H1 (cell line): ENCODE measurements at regions not wholly inside any gene's neighbourhood (a gene's known extent, or its start where the extent isn't known, plus 50 kb on each side); places are given as distances from the start of the nearest gene placed in this dataset.

Experiments used
- CTCF ChIA-PET: fragments of 300-600 bp; sonication (Branson Sonifier 250); formaldehyde crosslinking; loops from one replicate; lab custom pipeline; 2021; ENCODE audit not compliant: partially characterized antibody; lab: Charles Lee
- POLR2A ChIA-PET: fragments of 300-600 bp; sonication (Branson Sonifier 250); formaldehyde crosslinking; loops from one replicate; lab custom pipeline; 2021; ENCODE audit warnings: inconsistent platforms; ENCODE audit not compliant: partially characterized antibody; lab: Charles Lee
- DNase-seq, 2 experiments: peaks; one replicate each; pipeline versions ENCODE4 v3.0.0 to v3.0.0-alpha.2; 2010 to 2022; ENCODE audit warnings: low spot score in 2 of 2, low read depth in 1 of 2, mixed read lengths in 1 of 2
- FAIRE-seq: peaks from 2 replicates; lab custom pipeline; 2011; peaks lifted over from hg19 to GRCh38; lab: Jason Lieb, UNC
- H2AFZ ChIP-seq: 2 replicates; pipeline ENCODE4 v1.8.1; 2012; ENCODE audit warnings: low read length, inconsistent platforms
- H2AK5ac ChIP-seq: 2 replicates; pipeline ENCODE4 v1.6.1; 2013; ENCODE audit warnings: low read depth, low read length
- H2BK120ac ChIP-seq: replicated peaks from 2 replicates; pipeline ENCODE3; 2013; ENCODE audit warnings: low read depth, low read length, inconsistent platforms
- H2BK12ac ChIP-seq: 2 replicates; pipeline ENCODE4 v1.6.1; 2013; ENCODE audit warnings: low read depth, low read length
- H2BK15ac ChIP-seq: 2 replicates; pipeline ENCODE4 v1.6.1; 2013; ENCODE audit warnings: low read length
- H2BK20ac ChIP-seq: 2 replicates; pipeline ENCODE4 v1.6.1; 2013; ENCODE audit warnings: low read length
- H2BK5ac ChIP-seq: 2 replicates; pipeline ENCODE4 v1.6.1; 2013; ENCODE audit warnings: low read depth, low read length
- H3K14ac ChIP-seq: 2 replicates; pipeline ENCODE4 v1.6.1; 2013; ENCODE audit warnings: inconsistent platforms; ENCODE audit not compliant: insufficient read length
- H3K18ac ChIP-seq: 2 replicates; pipeline ENCODE4 v1.6.1; 2013; ENCODE audit warnings: low read length; ENCODE audit errors: extremely low read depth
- H3K23ac ChIP-seq: 2 replicates; pipeline ENCODE4 v1.6.1; 2013; ENCODE audit warnings: inconsistent platforms; ENCODE audit not compliant: insufficient read length
- H3K23me2 ChIP-seq: 2 replicates; pipeline ENCODE4 v1.6.1; 2013; ENCODE audit warnings: low read depth, low read length
- H3K27ac ChIP-seq: 2 replicates; pipeline ENCODE4 v1.6.1; 2011; ENCODE audit warnings: low read depth, low read length, inconsistent platforms
- H3K27me3 ChIP-seq, 4 experiments: replicated peaks in 1 of 4; 1 replicate in 1 of 4; 2 replicates in 3 of 4; pipeline versions ENCODE4 v1.6.1 to v1.8.1; 2011 to 2013; ENCODE audit warnings: low read length in 3 of 4, mild to moderate bottlenecking in 3 of 4, inconsistent platforms in 2 of 4, mixed read lengths in 2 of 4, moderate library complexity in 1 of 4; ENCODE audit not compliant: control insufficient read depth in 3 of 4, insufficient read depth in 3 of 4; ENCODE audit errors: extremely low read depth in 1 of 4
- H3K36me3 ChIP-seq, 4 experiments: 2 replicates each; pipeline versions ENCODE4 v1.6.1 to v1.8.1; 2011 to 2013; ENCODE audit warnings: mild to moderate bottlenecking in 4 of 4, low read length in 3 of 4, moderate library complexity in 2 of 4, control low read depth in 1 of 4, inconsistent platforms in 1 of 4; ENCODE audit not compliant: insufficient read depth in 4 of 4, control insufficient read depth in 2 of 4
- H3K4ac ChIP-seq: replicated peaks from 2 replicates; pipeline ENCODE3; 2013; ENCODE audit warnings: low read length, low read depth, mixed read lengths, inconsistent platforms; ENCODE audit not compliant: insufficient read length
- H3K4me1 ChIP-seq, 4 experiments: replicated peaks in 1 of 4; 1 replicate in 1 of 4; 2 replicates in 3 of 4; pipeline versions ENCODE4 v1.6.1 to v1.8.1; 2011 to 2013; ENCODE audit warnings: low read length in 3 of 4, inconsistent platforms in 2 of 4, mixed read lengths in 1 of 4; ENCODE audit not compliant: insufficient read depth in 4 of 4, control insufficient read depth in 3 of 4
- H3K4me2 ChIP-seq, 2 experiments: 2 replicates each; pipeline versions ENCODE4 v1.6.1 to v1.8.1; 2011 to 2013; ENCODE audit warnings: low read depth in 2 of 2, low read length in 2 of 2, control low read depth in 1 of 2, inconsistent platforms in 1 of 2, mild to moderate bottlenecking in 1 of 2; ENCODE audit not compliant: insufficient read depth in 1 of 2
- H3K4me3 ChIP-seq, 4 experiments: fragments of 200-600, 300-600 bp in 1 of 4; sonication (generic), shearing (Covaris generic), sonication (Bioruptor Twin) in 1 of 4; 2 replicates each; pipeline versions ENCODE4 v1.5.1 to v1.8.1; 2011 to 2016; ENCODE audit warnings: low read length in 4 of 4, low read depth in 3 of 4, control low read depth in 2 of 4, inconsistent platforms in 2 of 4, mild to moderate bottlenecking in 2 of 4, mixed read lengths in 1 of 4, moderate library complexity in 1 of 4; ENCODE audit not compliant: insufficient read depth in 2 of 4; ENCODE audit errors: extremely low read depth in 1 of 4
- H3K56ac ChIP-seq: replicated peaks from 2 replicates; pipeline ENCODE3; 2013; ENCODE audit warnings: low read depth, mild to moderate bottlenecking, mixed read lengths, low read length, inconsistent platforms; ENCODE audit not compliant: insufficient read length
- H3K79me1 ChIP-seq: 2 replicates; pipeline ENCODE4 v1.6.1; 2013; ENCODE audit warnings: low read depth, low read length, control low read depth
- H3K79me2 ChIP-seq, 2 experiments: 2 replicates each; pipeline versions ENCODE4 v1.6.1 to v1.8.1; 2012 to 2013; ENCODE audit warnings: low read length in 2 of 2, mild to moderate bottlenecking in 2 of 2, inconsistent platforms in 1 of 2; ENCODE audit not compliant: insufficient read depth in 2 of 2, control insufficient read depth in 1 of 2
- H3K9ac ChIP-seq, 4 experiments: replicated peaks in 1 of 4; 1 replicate in 1 of 4; 2 replicates in 3 of 4; pipeline versions ENCODE4 v1.6.1 to v1.8.1; 2011 to 2013; ENCODE audit warnings: low read depth in 3 of 4, low read length in 3 of 4, control low read depth in 2 of 4, mild to moderate bottlenecking in 2 of 4, moderate library complexity in 2 of 4, inconsistent platforms in 1 of 4; ENCODE audit errors: extremely low read depth in 1 of 4
- H3K9me3 ChIP-seq, 2 experiments: 2 replicates each; pipeline versions ENCODE4 v1.6.1 to v1.8.1; 2012 to 2013; ENCODE audit warnings: mild to moderate bottlenecking in 2 of 2, moderate library complexity in 2 of 2, control low read depth in 1 of 2, inconsistent platforms in 1 of 2, low read depth in 1 of 2, low read length in 1 of 2, mixed read lengths in 1 of 2; ENCODE audit not compliant: insufficient read depth in 2 of 2
- H4K20me1 ChIP-seq, 2 experiments: replicated peaks in 1 of 2; 2 replicates each; pipeline versions ENCODE3 to v1.8.1; 2011 to 2013; ENCODE audit warnings: inconsistent platforms in 2 of 2, low read length in 2 of 2, mild to moderate bottlenecking in 1 of 2; ENCODE audit not compliant: insufficient read depth in 2 of 2, control insufficient read depth in 1 of 2
- H4K5ac ChIP-seq: 2 replicates; pipeline ENCODE4 v1.6.1; 2013; ENCODE audit warnings: low read length, low read depth, mixed read lengths, inconsistent platforms; ENCODE audit not compliant: insufficient read length
- H4K8ac ChIP-seq: 2 replicates; pipeline ENCODE4 v1.8.0; 2013; ENCODE audit warnings: mild to moderate bottlenecking, moderate library complexity, low read length, inconsistent platforms; ENCODE audit not compliant: insufficient read depth; ENCODE audit errors: extremely low read depth
- H4K91ac ChIP-seq: replicated peaks from 2 replicates; pipeline ENCODE3; 2013; ENCODE audit warnings: low read length, mixed read lengths, inconsistent platforms; ENCODE audit not compliant: insufficient read length
- BACH1 ChIP-seq: IDR thresholded peaks from 2 replicates; pipeline ENCODE4 v1.6.1; 2012; ENCODE audit warnings: low read length, improper control_type of control experiment
- CBX5 ChIP-seq: fragments of 300-800, 300-1000 bp; sonication (generic); IDR thresholded peaks from 2 replicates; pipeline ENCODE4 v1.7.1; 2016; ENCODE audit warnings: antibody characterized with exemption, low read length, low read depth
- CTBP2 ChIP-seq: IDR thresholded peaks from 2 replicates; pipeline ENCODE4 v1.7.0; 2011; ENCODE audit warnings: borderline replicate concordance, mild to moderate bottlenecking, moderate library complexity, mixed read lengths, low read length; ENCODE audit not compliant: insufficient read depth, insufficient read length
- EP300 ChIP-seq, 2 experiments: IDR thresholded peaks; 1 replicate in 1 of 2; 2 replicates in 1 of 2; pipeline ENCODE4 v1.6.1; 2011 to 2012; ENCODE audit warnings: low read depth in 2 of 2, low read length in 2 of 2, mild to moderate bottlenecking in 2 of 2, borderline replicate concordance in 1 of 2, inconsistent platforms in 1 of 2, moderate library complexity in 1 of 2
- NANOG ChIP-seq: IDR thresholded peaks from 2 replicates; pipeline ENCODE4 v1.6.1; 2011; ENCODE audit warnings: low read length, low read depth, mild to moderate bottlenecking, inconsistent platforms; ENCODE audit not compliant: insufficient read depth, poor library complexity, severe bottlenecking
- PHF8 ChIP-seq: fragments of 200-600 bp; sonication (generic); conservative IDR thresholded peaks from 2 replicates; pipeline ENCODE4 v1.7.1; 2012; ENCODE audit warnings: low read depth, mild to moderate bottlenecking, inconsistent platforms, low read length, moderate library complexity
- POU5F1 ChIP-seq: IDR thresholded peaks from 2 replicates; pipeline ENCODE4 v1.6.1; 2011; ENCODE audit warnings: low read depth, mild to moderate bottlenecking, low read length, moderate library complexity
- RAD21 ChIP-seq, 2 experiments: IDR thresholded peaks in 1 of 2; conservative IDR thresholded peaks in 1 of 2; 2 replicates each; pipeline ENCODE4 v1.6.1; 2011; ENCODE audit warnings: low read depth in 2 of 2, low read length in 2 of 2, improper control_type of control experiment in 1 of 2, inconsistent platforms in 1 of 2, mild to moderate bottlenecking in 1 of 2, moderate library complexity in 1 of 2
- RNF2 ChIP-seq: fragments of 200-900, 300-1000 bp; sonication (generic); IDR thresholded peaks from 2 replicates; pipeline ENCODE4 v1.7.1; 2016; ENCODE audit warnings: borderline replicate concordance, low read depth, mild to moderate bottlenecking, antibody characterized with exemption, low read length; ENCODE audit not compliant: poor library complexity, severe bottlenecking; ENCODE audit errors: missing control alignments
- SAP30 ChIP-seq: fragments of 300-600 bp; sonication (generic); IDR thresholded peaks from 2 replicates; pipeline ENCODE4 v1.7.1; 2012; ENCODE audit warnings: low read length, moderate library complexity, mild to moderate bottlenecking, inconsistent platforms; ENCODE audit not compliant: insufficient read depth, insufficient replicate concordance
- SIX5 ChIP-seq: IDR thresholded peaks from 2 replicates; pipeline ENCODE4 v1.6.1; 2011; ENCODE audit warnings: mild to moderate bottlenecking, low read depth, low read length
- SUZ12 ChIP-seq: fragments of 200-600 bp; sonication (generic); IDR thresholded peaks from 2 replicates; pipeline ENCODE4 v1.6.1; 2012; ENCODE audit warnings: mild to moderate bottlenecking, inconsistent platforms, low read length, moderate library complexity, mixed read lengths
- WGBS, 2 experiments: shearing (Covaris generic) in 1 of 2; methylation state at CpG; one replicate each; pipeline versions ENCODE4 v1.1.6 to v1.1.7; 2013 to 2015; ENCODE audit warnings: low lambda C conversion rate in 2 of 2, mixed read lengths in 2 of 2, inconsistent platforms in 1 of 2, low coverage in 1 of 2, missing lambda C conversion rate in 1 of 2; ENCODE audit not compliant: insufficient replicate concordance in 2 of 2, insufficient coverage in 1 of 2, insufficient read length in 1 of 2; ENCODE audit errors: extremely low coverage in 1 of 2, missing lambda C conversion rate in 1 of 2; 5-methylcytosine and 5-hydroxymethylcytosine counted together
- TF ChIP-seq, protein P1 (sequence below): IDR thresholded peaks from 2 replicates; pipeline ENCODE4 v1.6.1; 2012; ENCODE audit warnings: inconsistent platforms

DNA sequence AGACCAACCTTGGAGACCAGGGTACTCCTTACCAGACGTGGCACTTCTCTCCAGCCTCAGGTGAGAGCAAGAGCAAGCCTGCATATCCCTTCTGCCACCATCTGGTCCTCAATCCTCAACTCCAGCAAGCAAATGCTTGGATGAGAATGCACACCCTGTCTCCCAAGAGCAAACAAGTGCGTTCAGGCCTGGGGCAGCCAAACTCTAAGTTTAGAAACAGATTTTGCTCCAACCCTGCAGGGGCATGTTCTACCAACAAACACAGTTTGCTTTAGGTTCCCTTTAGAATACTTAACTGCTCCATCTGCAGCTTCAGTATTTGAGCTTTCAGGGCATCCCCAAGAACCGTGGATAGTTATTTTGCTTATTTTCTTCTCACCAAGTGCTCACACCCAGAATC is 55.9 kb upstream of the FICD start:
- no peak overlapping the region for H2AFZ ChIP-seq
- H3K27ac ChIP-seq = no peak overlapping the region
- H3K9me3 ChIP-seq = no peaks in the 10 kb centered on the region
- WGBS, 2 experiments = 80% methylated on average over 3 of the region's 3 CpGs; no CpG with 5 or more reads in 1 of the 2 experiments
- H2BK15ac ChIP-seq = peak overlapping the region; percentile 1; the same call in 1 of the 2 replicates
- CTCF ChIA-PET = interaction anchor here (1.3 to 4.8 kb wide), 4 partner anchors 9 to 87 kb away, joined by 3 to 40 read pairs (median 7); no protein-coding TSS in a partner anchor
- H3K56ac ChIP-seq = no peak overlapping the region
- no peak overlapping the region for H2BK20ac ChIP-seq
- H4K91ac ChIP-seq = no peak overlapping the region
- no peaks in the 10 kb centered on the region for H3K79me2 ChIP-seq
- POLR2A ChIA-PET = no interaction called here
- DNase-seq = no peak
- no peak overlapping the region for H3K9ac ChIP-seq
- H3K4me2 ChIP-seq = no peak overlapping the region
- no peak overlapping the region for H3K18ac ChIP-seq
- no peaks in the 10 kb centered on the region for H3K79me1 ChIP-seq
- H3K4me1 ChIP-seq = peaks cover 0 to 5% (median 0%) of the 10 kb centered on the region in 4 experiments; a peak in 2 of 7 replicates
- H4K5ac ChIP-seq = no peak overlapping the region
- H4K8ac ChIP-seq = no peak overlapping the region
- no peak for FAIRE-seq
- H3K23me2 ChIP-seq = peaks cover 2% of the 10 kb centered on the region; the same call in 1 of the 2 replicates
- H2BK12ac ChIP-seq = no peak overlapping the region
- H2AK5ac ChIP-seq = no peak overlapping the region
- no peak overlapping the region for H3K23ac ChIP-seq
- no peak overlapping the region for H3K4ac ChIP-seq
- H2BK5ac ChIP-seq = no peak overlapping the region
- no peak overlapping the region for H3K4me3 ChIP-seq
- no peak overlapping the region for H3K14ac ChIP-seq
- H2BK120ac ChIP-seq = no peak overlapping the region
- H3K36me3 ChIP-seq = no peaks in the 10 kb centered on the region
- H3K27me3 ChIP-seq = no peaks in the 10 kb centered on the region
- H4K20me1 ChIP-seq = no peaks in the 10 kb centered on the region
- TF ChIP-seq SIX5 = no peak
- no peak for TF ChIP-seq EP300 (IDR thresholded peaks at IDR 0.05; ENCODE audit: borderline replicate concordance in 1 of 2, low read depth in 2 of 2, low read length in 2 of 2)
- no peak for TF ChIP-seq RNF2
- TF ChIP-seq CTBP2 = no peak
- TF ChIP-seq NANOG = no peak
- no peak for TF ChIP-seq CBX5
- TF ChIP-seq SUZ12 = no peak
- no peak for TF ChIP-seq BACH1
- no peak for TF ChIP-seq SAP30
- TF ChIP-seq POU5F1 = no peak
- TF ChIP-seq RAD21 (IDR thresholded peaks at IDR 0.05 in 1 of 2, conservative IDR thresholded peaks at IDR 0.05 in 1 of 2; ENCODE audit: low read depth in 2 of 2, low read length in 2 of 2) = no peak
- TF ChIP-seq, protein P1, sequence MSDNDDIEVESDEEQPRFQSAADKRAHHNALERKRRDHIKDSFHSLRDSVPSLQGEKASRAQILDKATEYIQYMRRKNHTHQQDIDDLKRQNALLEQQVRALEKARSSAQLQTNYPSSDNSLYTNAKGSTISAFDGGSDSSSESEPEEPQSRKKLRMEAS = no peak
- TF ChIP-seq PHF8 = no peak
